ENCODE measurements at regions not wholly inside any gene's neighbourhood (a gene's known extent, or its start where the extent isn't known, plus 50 kb on each side); places are given as distances from the start of the nearest gene placed in this dataset.

DNA sequence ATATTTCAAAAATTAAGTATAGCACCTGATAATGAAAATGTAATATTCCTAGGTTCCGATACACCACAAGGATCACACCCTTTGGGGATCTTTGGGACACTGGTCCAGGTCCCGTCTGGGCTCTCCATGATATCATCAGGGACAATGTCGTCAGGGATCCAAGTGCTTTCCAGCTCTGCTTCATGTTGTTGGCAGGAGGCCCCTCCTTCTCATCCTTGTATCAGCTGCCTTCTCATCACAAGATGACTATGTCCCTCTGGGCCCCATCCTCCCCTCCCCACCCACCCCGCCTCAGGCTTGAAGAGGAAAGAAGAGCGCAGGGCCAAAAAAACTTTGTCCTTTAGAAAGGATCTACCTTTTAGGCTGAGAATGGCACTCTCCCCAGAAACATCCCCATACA lies 128.3 kb upstream of the KLF3 start:
- peak in 1 of 4 experiments; percentile 16 for DNase-seq (ENCODE audit: extremely low read depth in 1 of 4, low spot score in 3 of 4)
- Histone ChIP-seq H3K9me3 (replicated peaks; ENCODE audit: control insufficient read depth, insufficient read depth, low read depth, low read length) (no peaks in the 10 kb centered on the region), H3K4me1 (replicated peaks in 1 of 2; ENCODE audit: control insufficient read depth in 2 of 2, insufficient read depth in 2 of 2, low read length in 2 of 2) (peaks cover 0 to 10% of the 10 kb centered on the region in 2 experiments; a peak in 3 of 5 replicates), H3K27me3 (ENCODE audit: control insufficient read depth in 2 of 2, insufficient read depth in 2 of 2, low read length in 2 of 2) (no peaks in the 10 kb centered on the region), H3K36me3 (ENCODE audit: control insufficient read depth, insufficient read depth, low read length) (no peaks in the 10 kb centered on the region), H3K4me2 (ENCODE audit: insufficient read depth, low read length) (no peak overlapping the region), H3K79me2 (ENCODE audit: control insufficient read depth, insufficient read depth, low read length) (no peaks in the 10 kb centered on the region), H3K27ac (ENCODE audit: extremely low read depth, low read depth, low read length) (no peak overlapping the region), H2AFZ (ENCODE audit: low read depth, low read length) (no peak overlapping the region), H4K20me1 (replicated peaks; ENCODE audit: control insufficient read depth, insufficient read depth, low read length) (no peaks in the 10 kb centered on the region), H3K4me3 (no peak overlapping the region), H3K9ac (ENCODE audit: insufficient read depth in 1 of 2, low read depth in 2 of 2, low read length in 2 of 2) (no peak overlapping the region), H3K9me1 (ENCODE audit: control insufficient read depth, insufficient read depth, low read length) (no peaks in the 10 kb centered on the region)
- no peak for ATAC-seq
- intact Hi-C loops (cut with micrococcal nuclease) (no loop called here), in situ Hi-C loops (cut with MboI) (loop anchor here (5.0 kb wide), 1 partner anchor 137 kb away; no protein-coding TSS in a partner anchor)
- POLR2A ChIA-PET, result interaction anchor here (0.7 kb wide), 1 partner anchor 146 kb away, joined by 3 read pairs; no protein-coding TSS in a partner anchor
- no TSS peak for BruUV-seq (replicated peaks)
- CTCF ChIA-PET (ENCODE audit: low intra/inter-chr PET ratio), result no interaction called here
- FAIRE-seq, result no peak
- TF ChIP-seq GATA2 (CRISPR knock-in tag; IDR thresholded peaks at IDR 0.05), result no peak
- TF ChIP-seq, protein P1, sequence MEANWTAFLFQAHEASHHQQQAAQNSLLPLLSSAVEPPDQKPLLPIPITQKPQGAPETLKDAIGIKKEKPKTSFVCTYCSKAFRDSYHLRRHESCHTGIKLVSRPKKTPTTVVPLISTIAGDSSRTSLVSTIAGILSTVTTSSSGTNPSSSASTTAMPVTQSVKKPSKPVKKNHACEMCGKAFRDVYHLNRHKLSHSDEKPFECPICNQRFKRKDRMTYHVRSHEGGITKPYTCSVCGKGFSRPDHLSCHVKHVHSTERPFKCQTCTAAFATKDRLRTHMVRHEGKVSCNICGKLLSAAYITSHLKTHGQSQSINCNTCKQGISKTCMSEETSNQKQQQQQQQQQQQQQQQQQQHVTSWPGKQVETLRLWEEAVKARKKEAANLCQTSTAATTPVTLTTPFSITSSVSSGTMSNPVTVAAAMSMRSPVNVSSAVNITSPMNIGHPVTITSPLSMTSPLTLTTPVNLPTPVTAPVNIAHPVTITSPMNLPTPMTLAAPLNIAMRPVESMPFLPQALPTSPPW (CRISPR knock-in tag; IDR thresholded peaks at IDR 0.05), result peak; percentile 29; the same call in 1 of the 2 replicates
- 74% methylated on average over 3 of the region's 5 CpGs for WGBS (ENCODE audit: insufficient coverage, low coverage, missing lambda C conversion rate)

DNA sequence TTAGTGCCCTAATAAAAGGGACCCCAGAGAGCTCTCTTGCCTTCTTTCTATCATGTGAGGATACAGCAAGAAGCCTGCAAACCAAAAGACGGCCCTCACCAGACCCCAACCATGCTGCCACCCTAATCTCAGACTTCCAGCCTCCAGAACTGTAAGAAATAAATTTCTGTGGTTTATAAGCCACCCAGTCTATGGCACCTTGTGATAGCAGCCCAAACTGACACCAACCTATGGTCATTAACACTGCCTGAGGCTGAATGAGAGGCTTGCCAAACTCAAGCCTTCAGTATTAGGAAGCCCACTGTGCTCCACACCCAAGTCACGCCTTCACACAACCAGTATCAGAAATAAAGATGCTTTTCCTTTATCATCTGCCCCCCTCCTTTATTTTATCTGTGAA lies 127.3 kb upstream of the KLF3 start:
- Histone ChIP-seq H3K9me1 (ENCODE audit: control insufficient read depth, insufficient read depth, low read length) (no peaks in the 10 kb centered on the region), H3K4me3 (no peak overlapping the region), H3K4me1 (replicated peaks in 1 of 2; ENCODE audit: control insufficient read depth in 2 of 2, insufficient read depth in 2 of 2, low read length in 2 of 2) (peaks cover 0 to 6% of the 10 kb centered on the region in 2 experiments; a peak in 3 of 5 replicates), H3K79me2 (ENCODE audit: control insufficient read depth, insufficient read depth, low read length) (no peaks in the 10 kb centered on the region), H3K36me3 (ENCODE audit: control insufficient read depth, insufficient read depth, low read length) (no peaks in the 10 kb centered on the region), H4K20me1 (replicated peaks; ENCODE audit: control insufficient read depth, insufficient read depth, low read length) (no peaks in the 10 kb centered on the region), H2AFZ (ENCODE audit: low read depth, low read length) (no peak overlapping the region), H3K27me3 (ENCODE audit: control insufficient read depth in 2 of 2, insufficient read depth in 2 of 2, low read length in 2 of 2) (no peaks in the 10 kb centered on the region), H3K4me2 (ENCODE audit: insufficient read depth, low read length) (no peak overlapping the region), H3K9me3 (replicated peaks; ENCODE audit: control insufficient read depth, insufficient read depth, low read depth, low read length) (no peaks in the 10 kb centered on the region), H3K9ac (ENCODE audit: insufficient read depth in 1 of 2, low read depth in 2 of 2, low read length in 2 of 2) (no peak overlapping the region), H3K27ac (ENCODE audit: extremely low read depth, low read depth, low read length) (no peak overlapping the region)
- in situ Hi-C loops (cut with MboI) (loop anchor here (5.0 kb wide), 1 partner anchor 136 kb away; no protein-coding TSS in a partner anchor), intact Hi-C loops (cut with micrococcal nuclease) (no loop called here)
- ATAC-seq, result no peak
- FAIRE-seq, result no peak
- ChIA-PET CTCF (ENCODE audit: low intra/inter-chr PET ratio) (no interaction called here), POLR2A (no interaction called here)
- TF ChIP-seq, protein P2, sequence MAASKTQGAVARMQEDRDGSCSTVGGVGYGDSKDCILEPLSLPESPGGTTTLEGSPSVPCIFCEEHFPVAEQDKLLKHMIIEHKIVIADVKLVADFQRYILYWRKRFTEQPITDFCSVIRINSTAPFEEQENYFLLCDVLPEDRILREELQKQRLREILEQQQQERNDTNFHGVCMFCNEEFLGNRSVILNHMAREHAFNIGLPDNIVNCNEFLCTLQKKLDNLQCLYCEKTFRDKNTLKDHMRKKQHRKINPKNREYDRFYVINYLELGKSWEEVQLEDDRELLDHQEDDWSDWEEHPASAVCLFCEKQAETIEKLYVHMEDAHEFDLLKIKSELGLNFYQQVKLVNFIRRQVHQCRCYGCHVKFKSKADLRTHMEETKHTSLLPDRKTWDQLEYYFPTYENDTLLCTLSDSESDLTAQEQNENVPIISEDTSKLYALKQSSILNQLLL (CRISPR knock-in tag; IDR thresholded peaks at IDR 0.05; ENCODE audit: borderline replicate concordance), result no peak
- TF ChIP-seq RBFOX2 (IDR thresholded peaks at IDR 0.05; ENCODE audit: low read depth, low read length), result no peak
- TF ChIP-seq NRF1 (conservative IDR thresholded peaks at IDR 0.05 in 1 of 2, IDR thresholded peaks at IDR 0.05 in 1 of 2), result no peak
- no peak for TF ChIP-seq MCM3 (IDR thresholded peaks at IDR 0.05)
- no peak for TF ChIP-seq FOXA3 (CRISPR knock-in tag; conservative IDR thresholded peaks at IDR 0.05 in 1 of 2, IDR thresholded peaks at IDR 0.05 in 1 of 2)
- no peak for TF ChIP-seq SPI1 (IDR thresholded peaks at IDR 0.05; ENCODE audit: borderline replicate concordance, low read depth, low read length)
- TF ChIP-seq NR4A1 (CRISPR knock-in tag; IDR thresholded peaks at IDR 0.05), result no peak
- TF ChIP-seq NR4A1 (tag; IDR thresholded peaks at IDR 0.05), result no peak
- no peak for DNase-seq (ENCODE audit: extremely low read depth in 1 of 4, low spot score in 3 of 4)
- 56% methylated on average over 2 of the region's 2 CpGs for WGBS (ENCODE audit: insufficient coverage, low coverage, missing lambda C conversion rate)
- BruUV-seq (replicated peaks), result no TSS peak

Measured in K562 (cell line).